ENCODE measurements at regions not wholly inside any gene's neighbourhood (a gene's known extent, or its start where the extent isn't known, plus 50 kb on each side); places are given as distances from the start of the nearest gene placed in this dataset.
"Not testable (repeated sequence)": the region's sequence is repeated elsewhere in the genome, so short reads cannot be mapped to it uniquely, and the experiment has no call there.

- not testable (repeated sequence) for TF ChIP-seq HCFC1 (IDR thresholded peaks at IDR 0.05; ENCODE audit: low read length); E2F4 (IDR thresholded peaks at IDR 0.05; ENCODE audit: low read depth, low read length)
Observed at GRCh38 chr1:91182807-91183206, 161.0 kb upstream of the ZNF644 start.
